ENCODE measurements at regions not wholly inside any gene's neighbourhood (a gene's known extent, or its start where the extent isn't known, plus 50 kb on each side); places are given as distances from the start of the nearest gene placed in this dataset.
A peak's percentile ranks its signal among the peaks of the same experiment; 100 is the strongest.

DNA sequence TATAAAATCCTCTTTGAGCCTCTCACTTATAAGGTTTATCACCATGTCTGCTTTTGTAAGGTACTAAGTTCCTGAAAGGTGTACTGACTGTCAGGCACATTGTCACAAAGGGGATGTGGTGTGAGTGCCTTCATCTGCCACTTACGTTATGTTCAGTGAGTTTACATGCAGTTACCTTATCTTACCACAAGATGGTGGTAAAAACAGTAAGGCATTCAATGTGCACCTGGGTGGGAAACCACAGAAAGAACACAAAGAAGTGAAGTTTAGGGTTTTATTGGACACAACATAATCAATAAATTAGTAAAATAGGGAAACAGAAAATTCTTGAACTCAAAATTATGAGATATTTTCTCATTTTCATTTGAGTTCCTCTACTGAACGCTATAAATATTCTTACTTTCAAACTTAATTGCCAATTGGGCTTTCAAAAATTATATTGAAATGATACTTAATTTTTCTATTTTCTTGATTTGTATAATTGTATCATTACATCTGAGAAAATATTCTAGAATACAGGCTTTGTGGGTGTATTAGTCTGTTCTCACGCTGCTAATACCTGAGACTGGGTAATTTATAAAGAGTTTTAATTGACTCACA lies 650.8 kb downstream of the PCDH7 start:
- 67% methylated on average over 3 of the region's 3 CpGs for WGBS, 2 donors

DNA sequence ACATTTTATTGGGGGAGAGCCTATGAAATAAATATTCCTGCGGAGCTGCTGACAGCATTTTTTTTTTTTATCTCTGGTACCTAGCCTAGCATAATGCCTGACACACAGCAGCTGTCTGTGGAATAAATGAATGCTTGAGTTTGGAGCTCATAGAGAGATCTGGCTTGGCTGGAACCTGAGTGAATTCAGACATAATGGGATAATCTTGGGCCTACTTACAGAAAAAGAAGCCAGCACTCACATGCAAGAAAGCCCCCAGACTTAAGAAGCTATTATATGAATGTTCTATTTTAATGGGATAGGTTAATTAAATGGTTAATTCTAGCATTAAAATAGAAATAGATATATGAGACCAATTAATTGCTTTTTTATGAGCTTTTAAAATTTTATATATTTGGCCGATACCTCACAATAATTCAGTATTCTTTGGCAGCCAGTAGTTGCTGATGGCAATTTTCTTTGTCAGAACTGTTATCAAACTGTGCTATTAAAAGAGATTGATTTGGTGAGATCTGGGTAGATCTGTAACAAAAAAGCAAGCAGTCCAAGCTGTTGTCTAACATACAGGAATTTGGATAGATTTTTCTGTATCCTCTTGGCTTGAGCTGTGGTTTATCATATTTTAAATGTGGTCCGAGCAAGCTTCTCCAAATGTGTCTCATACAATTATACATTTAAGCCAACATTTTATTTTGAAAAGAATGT lies 654.2 kb downstream of the PCDH7 start:
- H3K27me3 ChIP-seq, result no peaks in the 10 kb centered on the region
- H3K4me3 ChIP-seq, result no peak overlapping the region
- H3K4me1 ChIP-seq, result no peaks in the 10 kb centered on the region
- H3K36me3 ChIP-seq, result no peaks in the 10 kb centered on the region
- no peak for DNase-seq (ENCODE audit: low spot score in 2 of 2)
- H3K27ac ChIP-seq, result no peak overlapping the region
- TF ChIP-seq POLR2A (IDR thresholded peaks at IDR 0.05), result no peak
- TF ChIP-seq EP300 (IDR thresholded peaks at IDR 0.05), result no peak
- TF ChIP-seq, protein P1, sequence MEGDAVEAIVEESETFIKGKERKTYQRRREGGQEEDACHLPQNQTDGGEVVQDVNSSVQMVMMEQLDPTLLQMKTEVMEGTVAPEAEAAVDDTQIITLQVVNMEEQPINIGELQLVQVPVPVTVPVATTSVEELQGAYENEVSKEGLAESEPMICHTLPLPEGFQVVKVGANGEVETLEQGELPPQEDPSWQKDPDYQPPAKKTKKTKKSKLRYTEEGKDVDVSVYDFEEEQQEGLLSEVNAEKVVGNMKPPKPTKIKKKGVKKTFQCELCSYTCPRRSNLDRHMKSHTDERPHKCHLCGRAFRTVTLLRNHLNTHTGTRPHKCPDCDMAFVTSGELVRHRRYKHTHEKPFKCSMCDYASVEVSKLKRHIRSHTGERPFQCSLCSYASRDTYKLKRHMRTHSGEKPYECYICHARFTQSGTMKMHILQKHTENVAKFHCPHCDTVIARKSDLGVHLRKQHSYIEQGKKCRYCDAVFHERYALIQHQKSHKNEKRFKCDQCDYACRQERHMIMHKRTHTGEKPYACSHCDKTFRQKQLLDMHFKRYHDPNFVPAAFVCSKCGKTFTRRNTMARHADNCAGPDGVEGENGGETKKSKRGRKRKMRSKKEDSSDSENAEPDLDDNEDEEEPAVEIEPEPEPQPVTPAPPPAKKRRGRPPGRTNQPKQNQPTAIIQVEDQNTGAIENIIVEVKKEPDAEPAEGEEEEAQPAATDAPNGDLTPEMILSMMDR (IDR thresholded peaks at IDR 0.05), result no peak
- no peaks in the 10 kb centered on the region for H3K9me3 ChIP-seq
- 86 to 88% methylated on average over 3 of the region's 3 CpGs for WGBS, 2 donors

More for the DNA sequence above, 650.8 kb downstream of the PCDH7 start:
- no peak for DNase-seq (ENCODE audit: low spot score in 2 of 2)
- Histone ChIP-seq H3K9me3 (no peaks in the 10 kb centered on the region), H3K4me1 (no peaks in the 10 kb centered on the region), H3K27me3 (no peaks in the 10 kb centered on the region), H3K36me3 (no peaks in the 10 kb centered on the region), H3K27ac (no peak overlapping the region), H3K4me3 (no peak overlapping the region)
- no peak for TF ChIP-seq EP300 (IDR thresholded peaks at IDR 0.05)
- TF ChIP-seq POLR2A (IDR thresholded peaks at IDR 0.05), result no peak
- TF ChIP-seq, protein P1 (IDR thresholded peaks at IDR 0.05), result peak; percentile 48 to 72 (median 58)

DNA sequence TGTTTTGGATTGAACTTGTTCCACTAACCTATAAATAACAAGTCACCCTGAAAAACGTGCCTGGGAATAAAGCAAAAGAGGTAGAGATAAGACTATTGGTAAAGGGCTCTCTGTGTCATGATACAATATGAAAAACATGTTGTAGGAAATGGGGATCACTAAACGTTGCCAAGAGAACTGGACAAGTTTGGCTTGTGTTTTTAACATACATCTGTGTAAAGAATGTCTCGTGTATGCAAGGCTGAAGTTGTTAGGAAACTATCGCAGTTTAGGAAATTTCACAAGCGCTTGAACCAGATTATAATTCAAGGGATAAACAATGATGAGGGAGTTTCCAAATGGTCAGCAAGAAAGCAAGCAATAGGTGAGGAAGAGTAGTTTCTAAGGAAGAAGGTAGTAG lies 655.8 kb downstream of the PCDH7 start:
- no peaks in the 10 kb centered on the region for H3K4me1 ChIP-seq
- 80 to 82% methylated on average over 5 of the region's 5 CpGs for WGBS, 2 donors
- no peaks in the 10 kb centered on the region for H3K9me3 ChIP-seq
- DNase-seq (ENCODE audit: low spot score in 2 of 2), result no peak
- H3K27me3 ChIP-seq, result no peaks in the 10 kb centered on the region
- H3K27ac ChIP-seq, result no peak overlapping the region
- H3K36me3 ChIP-seq, result no peaks in the 10 kb centered on the region
- TF ChIP-seq POLR2A (IDR thresholded peaks at IDR 0.05) (no peak), EP300 (IDR thresholded peaks at IDR 0.05) (no peak)
- no peak overlapping the region for H3K4me3 ChIP-seq

DNA sequence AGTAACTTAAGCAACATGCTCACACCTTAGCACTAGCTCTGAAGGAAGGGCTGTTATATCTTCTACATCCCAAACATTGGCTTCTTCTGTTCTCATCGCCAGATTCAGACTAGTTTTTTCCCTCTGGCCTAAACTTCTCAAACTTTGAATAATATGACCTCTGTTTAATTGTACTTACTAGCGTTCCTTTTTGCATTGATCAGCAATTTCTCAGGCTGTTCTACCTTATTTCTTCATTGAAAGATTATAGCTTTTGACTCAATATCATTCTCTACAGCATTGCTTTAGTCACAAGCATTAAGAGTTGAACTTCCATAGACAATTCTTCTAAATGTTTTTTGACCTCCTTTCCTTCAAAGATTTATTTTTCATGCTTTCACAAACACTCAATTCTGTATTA lies 659.2 kb downstream of the PCDH7 start:
- no peak for DNase-seq (ENCODE audit: low spot score in 2 of 2)
- H3K9me3 ChIP-seq, result no peaks in the 10 kb centered on the region
- WGBS, 2 donors, result 79 to 85% methylated on average over 2 of the region's 2 CpGs
- TF ChIP-seq POLR2A (IDR thresholded peaks at IDR 0.05) (no peak), EP300 (IDR thresholded peaks at IDR 0.05) (no peak)
- TF ChIP-seq, protein P1 (IDR thresholded peaks at IDR 0.05), result no peak
- H3K4me3 ChIP-seq, result no peak overlapping the region
- no peaks in the 10 kb centered on the region for H3K36me3 ChIP-seq
- no peak overlapping the region for H3K27ac ChIP-seq
- no peaks in the 10 kb centered on the region for H3K4me1 ChIP-seq
- no peaks in the 10 kb centered on the region for H3K27me3 ChIP-seq

DNA sequence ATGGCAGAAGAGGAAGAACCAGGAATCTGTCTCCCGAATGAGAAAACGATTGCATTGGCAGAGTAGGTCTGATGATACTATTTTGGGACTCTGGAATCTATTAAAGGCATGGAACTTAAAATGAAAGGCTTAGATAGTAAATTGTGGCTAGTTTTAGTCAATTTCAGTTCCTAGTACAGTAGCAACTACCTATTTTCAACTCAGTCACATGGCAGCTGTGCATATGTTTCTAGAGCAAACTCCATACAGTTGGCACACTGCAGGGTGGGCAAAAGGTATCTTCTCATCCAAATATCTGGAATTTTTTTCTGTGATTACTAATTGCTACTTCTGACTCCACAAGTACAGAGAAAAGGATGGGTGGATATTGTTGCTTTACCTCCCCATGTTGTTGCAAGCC lies 663.6 kb downstream of the PCDH7 start:
- TF ChIP-seq, protein P1 (IDR thresholded peaks at IDR 0.05), result no peak
- no peak for TF ChIP-seq EP300 (IDR thresholded peaks at IDR 0.05)
- no peak for TF ChIP-seq POLR2A (IDR thresholded peaks at IDR 0.05)
- no peaks in the 10 kb centered on the region for H3K9me3 ChIP-seq
- no peaks in the 10 kb centered on the region for H3K36me3 ChIP-seq
- no peaks in the 10 kb centered on the region for H3K4me1 ChIP-seq
- no peak overlapping the region for H3K4me3 ChIP-seq
- 70 to 74% methylated on average over 2 of the region's 2 CpGs for WGBS, 2 donors
- no peaks in the 10 kb centered on the region for H3K27me3 ChIP-seq
- no peak overlapping the region for H3K27ac ChIP-seq
- no peak for DNase-seq (ENCODE audit: low spot score in 2 of 2)
